ENCODE measurements at regions not wholly inside any gene's neighbourhood (a gene's known extent, or its start where the extent isn't known, plus 50 kb on each side); places are given as distances from the start of the nearest gene placed in this dataset.

GRCh38 chr2:2484301-2484700, 153.2 kb upstream of the MYT1L start:
- TF ChIP-seq, protein P1, sequence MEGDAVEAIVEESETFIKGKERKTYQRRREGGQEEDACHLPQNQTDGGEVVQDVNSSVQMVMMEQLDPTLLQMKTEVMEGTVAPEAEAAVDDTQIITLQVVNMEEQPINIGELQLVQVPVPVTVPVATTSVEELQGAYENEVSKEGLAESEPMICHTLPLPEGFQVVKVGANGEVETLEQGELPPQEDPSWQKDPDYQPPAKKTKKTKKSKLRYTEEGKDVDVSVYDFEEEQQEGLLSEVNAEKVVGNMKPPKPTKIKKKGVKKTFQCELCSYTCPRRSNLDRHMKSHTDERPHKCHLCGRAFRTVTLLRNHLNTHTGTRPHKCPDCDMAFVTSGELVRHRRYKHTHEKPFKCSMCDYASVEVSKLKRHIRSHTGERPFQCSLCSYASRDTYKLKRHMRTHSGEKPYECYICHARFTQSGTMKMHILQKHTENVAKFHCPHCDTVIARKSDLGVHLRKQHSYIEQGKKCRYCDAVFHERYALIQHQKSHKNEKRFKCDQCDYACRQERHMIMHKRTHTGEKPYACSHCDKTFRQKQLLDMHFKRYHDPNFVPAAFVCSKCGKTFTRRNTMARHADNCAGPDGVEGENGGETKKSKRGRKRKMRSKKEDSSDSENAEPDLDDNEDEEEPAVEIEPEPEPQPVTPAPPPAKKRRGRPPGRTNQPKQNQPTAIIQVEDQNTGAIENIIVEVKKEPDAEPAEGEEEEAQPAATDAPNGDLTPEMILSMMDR (IDR thresholded peaks at IDR 0.05; ENCODE audit: low read length) = no peak
- no peak for TF ChIP-seq EZH2 (IDR thresholded peaks at IDR 0.05; ENCODE audit: borderline replicate concordance, low read length)
